CD14-positive monocyte (primary cell): ENCODE measurements at regions not wholly inside any gene's neighbourhood (a gene's known extent, or its start where the extent isn't known, plus 50 kb on each side); places are given as distances from the start of the nearest gene placed in this dataset.

Experiments
- DNase-seq, 3 donors: peaks; one replicate each; pipeline ENCODE4 v3.0.0-alpha.2; 2011 to 2022
- H2AFZ ChIP-seq: 2 replicates; pipeline ENCODE4 v1.6.0; 2012; ENCODE audit warnings: mild to moderate bottlenecking, low read depth, low read length, inconsistent platforms; ENCODE audit not compliant: insufficient read depth, poor library complexity, severe bottlenecking
- H3K27ac ChIP-seq, 2 donors: 1 replicate in 1 of 2; 2 replicates in 1 of 2; pipeline ENCODE4 v1.5.1; 2012 to 2013; ENCODE audit warnings: low read length in 2 of 2, control low read depth in 1 of 2, inconsistent platforms in 1 of 2, low read depth in 1 of 2, mild to moderate bottlenecking in 1 of 2
- H3K27me3 ChIP-seq, 2 donors: one replicate each; pipeline versions ENCODE4 v1.6.0 to v1.6.1; 2011 to 2013; ENCODE audit warnings: low read length in 2 of 2; ENCODE audit not compliant: control insufficient read depth in 2 of 2, insufficient read depth in 2 of 2
- H3K36me3 ChIP-seq, 2 donors: replicated peaks in 1 of 2; 1 replicate in 1 of 2; 2 replicates in 1 of 2; pipeline versions ENCODE4 v1.5.1 to v1.6.1; 2012 to 2013; ENCODE audit warnings: low read length in 2 of 2, control low read depth in 1 of 2, inconsistent platforms in 1 of 2, mild to moderate bottlenecking in 1 of 2; ENCODE audit not compliant: insufficient read depth in 2 of 2, control insufficient read depth in 1 of 2
- H3K4me1 ChIP-seq, 2 donors: 1 replicate in 1 of 2; 2 replicates in 1 of 2; pipeline versions ENCODE4 v1.5.1 to v1.6.1; 2012 to 2013; ENCODE audit warnings: low read length in 2 of 2, control low read depth in 1 of 2, inconsistent platforms in 1 of 2, mild to moderate bottlenecking in 1 of 2, moderate library complexity in 1 of 2; ENCODE audit not compliant: insufficient read depth in 2 of 2, control insufficient read depth in 1 of 2
- H3K4me2 ChIP-seq: replicated peaks from 2 replicates; pipeline ENCODE3; 2012; ENCODE audit warnings: low read length, moderate library complexity, mild to moderate bottlenecking; ENCODE audit not compliant: poor library complexity, severe bottlenecking; ENCODE audit errors: extremely low read depth
- H3K4me3 ChIP-seq, 3 experiments: fragments of 200-600 bp in 1 of 3; sonication (generic) in 1 of 3; replicated peaks in 1 of 3; 1 replicate in 2 of 3; 2 replicates in 1 of 3; pipeline ENCODE4 v1.5.1; 2011 to 2013; ENCODE audit warnings: low read length in 3 of 3, mild to moderate bottlenecking in 3 of 3, control low read depth in 2 of 3, low read depth in 2 of 3, inconsistent platforms in 1 of 3, moderate library complexity in 1 of 3
- H3K79me2 ChIP-seq: 2 replicates; pipeline ENCODE4 v1.6.0; 2012; ENCODE audit warnings: mild to moderate bottlenecking, control low read depth, inconsistent platforms, low read length, moderate library complexity; ENCODE audit not compliant: insufficient read depth
- H3K9ac ChIP-seq: 2 replicates; pipeline ENCODE4 v1.6.0; 2017; ENCODE audit warnings: low read length, mild to moderate bottlenecking; ENCODE audit not compliant: insufficient read depth, poor library complexity, severe bottlenecking
- H3K9me3 ChIP-seq, 2 donors: replicated peaks in 1 of 2; 1 replicate in 1 of 2; 2 replicates in 1 of 2; pipeline versions ENCODE4 v1.5.1 to v1.6.1; 2012 to 2013; ENCODE audit warnings: low read length in 2 of 2, control low read depth in 1 of 2; ENCODE audit not compliant: control insufficient read depth in 1 of 2, insufficient read depth in 1 of 2
- H4K20me1 ChIP-seq: 2 replicates; pipeline ENCODE4 v1.6.0; 2012; ENCODE audit warnings: mild to moderate bottlenecking, low read length, control low read depth, moderate library complexity; ENCODE audit not compliant: insufficient read depth
- H3K27ac Mint-ChIP-seq, 7 donors: one replicate each; pipeline ENCODE4 v1.8.0; 2020; ENCODE audit warnings: mild to moderate bottlenecking in 7 of 7, mixed read lengths in 7 of 7, moderate library complexity in 6 of 7, inconsistent platforms in 2 of 7
- H3K27me3 Mint-ChIP-seq, 3 donors: one replicate each; pipeline ENCODE4 v1.8.0; 2021 to 2022; ENCODE audit warnings: low read depth in 3 of 3, mild to moderate bottlenecking in 3 of 3, mixed read lengths in 3 of 3, moderate library complexity in 3 of 3, inconsistent platforms in 1 of 3
- H3K36me3 Mint-ChIP-seq, 2 donors: one replicate each; pipeline ENCODE4 v1.8.0; 2020; ENCODE audit warnings: mixed read lengths in 2 of 2, inconsistent platforms in 1 of 2, mild to moderate bottlenecking in 1 of 2
- H3K4me1 Mint-ChIP-seq: one replicate; pipeline ENCODE4 v1.8.0; 2020; ENCODE audit warnings: mild to moderate bottlenecking, mixed read lengths
- H3K4me3 Mint-ChIP-seq, 2 donors: one replicate each; pipeline ENCODE4 v1.8.0; 2020; ENCODE audit warnings: mild to moderate bottlenecking in 2 of 2, mixed read lengths in 2 of 2, moderate library complexity in 1 of 2
- H3K9me3 Mint-ChIP-seq, 7 donors: one replicate each; pipeline ENCODE4 v1.8.0; 2020 to 2022; ENCODE audit warnings: mixed read lengths in 7 of 7, mild to moderate bottlenecking in 6 of 7, moderate library complexity in 6 of 7, inconsistent platforms in 2 of 7
- WGBS: methylation state at CpG from one replicate; pipeline ENCODE4 v1.1.5; 2013; ENCODE audit warnings: missing lambda C conversion rate; ENCODE audit not compliant: insufficient coverage; 5-methylcytosine and 5-hydroxymethylcytosine counted together
- intact Hi-C, 2 donors: fragments of 100-400 bp; cut with micrococcal nuclease; formaldehyde crosslinking; loops; one replicate each; pipeline versions ENCODE4 v1.15.0 to v1.15.1; 2023
- TF ChIP-seq, protein P1 (sequence below): fragments of 200-600 bp; IDR thresholded peaks from one replicate; pipeline ENCODE4 v1.8.0; 2022; ENCODE audit warnings: antibody characterized with exemption, mild to moderate bottlenecking

DNA sequence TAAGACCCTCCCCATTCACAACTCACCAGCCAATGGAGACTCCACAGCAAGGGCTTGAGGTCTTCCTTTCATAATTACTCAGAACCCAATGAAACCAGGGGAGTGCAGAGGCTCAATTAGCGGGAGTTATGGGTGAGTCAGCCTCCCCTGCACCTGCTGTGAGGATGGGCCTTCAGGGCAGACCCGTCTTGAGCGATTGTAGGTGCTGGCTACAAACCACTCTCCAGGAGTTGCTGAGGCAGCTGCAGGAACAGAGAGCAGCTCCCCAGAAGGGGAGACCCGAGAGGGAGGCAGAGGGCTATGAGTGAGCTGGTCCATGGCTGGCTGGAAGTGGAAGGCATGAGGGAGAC lies 58.5 kb upstream of the SORCS3 start:
- intact Hi-C loops, result loop anchor here in 1 of 2 donors (5.0 kb wide), 1 partner anchor 175 kb away; no protein-coding TSS in a partner anchor
- peaks cover 0 to 4% (median 0%) of the 10 kb centered on the region in 7 donors for H3K9me3 Mint-ChIP-seq
- no peaks in the 10 kb centered on the region for H4K20me1 ChIP-seq
- TF ChIP-seq, protein P1, sequence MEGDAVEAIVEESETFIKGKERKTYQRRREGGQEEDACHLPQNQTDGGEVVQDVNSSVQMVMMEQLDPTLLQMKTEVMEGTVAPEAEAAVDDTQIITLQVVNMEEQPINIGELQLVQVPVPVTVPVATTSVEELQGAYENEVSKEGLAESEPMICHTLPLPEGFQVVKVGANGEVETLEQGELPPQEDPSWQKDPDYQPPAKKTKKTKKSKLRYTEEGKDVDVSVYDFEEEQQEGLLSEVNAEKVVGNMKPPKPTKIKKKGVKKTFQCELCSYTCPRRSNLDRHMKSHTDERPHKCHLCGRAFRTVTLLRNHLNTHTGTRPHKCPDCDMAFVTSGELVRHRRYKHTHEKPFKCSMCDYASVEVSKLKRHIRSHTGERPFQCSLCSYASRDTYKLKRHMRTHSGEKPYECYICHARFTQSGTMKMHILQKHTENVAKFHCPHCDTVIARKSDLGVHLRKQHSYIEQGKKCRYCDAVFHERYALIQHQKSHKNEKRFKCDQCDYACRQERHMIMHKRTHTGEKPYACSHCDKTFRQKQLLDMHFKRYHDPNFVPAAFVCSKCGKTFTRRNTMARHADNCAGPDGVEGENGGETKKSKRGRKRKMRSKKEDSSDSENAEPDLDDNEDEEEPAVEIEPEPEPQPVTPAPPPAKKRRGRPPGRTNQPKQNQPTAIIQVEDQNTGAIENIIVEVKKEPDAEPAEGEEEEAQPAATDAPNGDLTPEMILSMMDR, result no peak
- 84% methylated on average over 4 of the region's 4 CpGs for WGBS
- no peaks in the 10 kb centered on the region for H3K36me3 ChIP-seq
- H3K4me3 ChIP-seq, result no peak overlapping the region
- H3K27me3 ChIP-seq, result peaks cover 0 to 5% of the 10 kb centered on the region in 2 donors
- H3K9ac ChIP-seq, result no peak overlapping the region
- no peak overlapping the region for H3K4me2 ChIP-seq
- H3K4me1 ChIP-seq, result no peaks in the 10 kb centered on the region
- no peaks in the 10 kb centered on the region for H3K36me3 Mint-ChIP-seq
- H3K27me3 Mint-ChIP-seq, result peaks cover 15 to 21% (median 16%) of the 10 kb centered on the region in 3 donors
- no peak for DNase-seq
- H3K4me3 Mint-ChIP-seq, result no peak overlapping the region
- no peak overlapping the region for H3K27ac Mint-ChIP-seq
- no peaks in the 10 kb centered on the region for H3K4me1 Mint-ChIP-seq
- H3K79me2 ChIP-seq, result no peaks in the 10 kb centered on the region
- no peaks in the 10 kb centered on the region for H3K9me3 ChIP-seq
- H3K27ac ChIP-seq, result no peak overlapping the region
- H2AFZ ChIP-seq, result no peak overlapping the region

- H3K9me3 Mint-ChIP-seq, result peaks cover 0 to 4% (median 0%) of the 10 kb centered on the region in 7 donors
- H3K4me1 Mint-ChIP-seq, result no peaks in the 10 kb centered on the region
- no peak overlapping the region for H3K4me3 ChIP-seq
- no peak overlapping the region for H3K27ac ChIP-seq
- H3K4me3 Mint-ChIP-seq, result no peak overlapping the region
- H3K4me1 ChIP-seq, result no peaks in the 10 kb centered on the region
- no peaks in the 10 kb centered on the region for H3K9me3 ChIP-seq
- H2AFZ ChIP-seq, result no peak overlapping the region
- H3K27me3 Mint-ChIP-seq, result peaks cover 14 to 19% (median 15%) of the 10 kb centered on the region in 3 donors
- H3K27me3 ChIP-seq, result peaks cover 0 to 5% of the 10 kb centered on the region in 2 donors
- H3K4me2 ChIP-seq, result no peak overlapping the region
- TF ChIP-seq, protein P1, result no peak
- intact Hi-C loops, result loop anchor here in 1 of 2 donors (5.0 kb wide), 1 partner anchor 176 kb away; no protein-coding TSS in a partner anchor
- DNase-seq, result no peak
- no peak overlapping the region for H3K9ac ChIP-seq
- no peaks in the 10 kb centered on the region for H4K20me1 ChIP-seq
- WGBS, result no CpG with 5 or more reads among the region's 1 CpG
- H3K79me2 ChIP-seq, result no peaks in the 10 kb centered on the region
- no peaks in the 10 kb centered on the region for H3K36me3 ChIP-seq
- H3K36me3 Mint-ChIP-seq, result no peaks in the 10 kb centered on the region
- H3K27ac Mint-ChIP-seq, result no peak overlapping the region
Observed at GRCh38 chr10:104582966-104583365, 58.1 kb upstream of the SORCS3 start.
